ENCODE measurements at regions not wholly inside any gene's neighbourhood (a gene's known extent, or its start where the extent isn't known, plus 50 kb on each side); places are given as distances from the start of the nearest gene placed in this dataset.

DNA sequence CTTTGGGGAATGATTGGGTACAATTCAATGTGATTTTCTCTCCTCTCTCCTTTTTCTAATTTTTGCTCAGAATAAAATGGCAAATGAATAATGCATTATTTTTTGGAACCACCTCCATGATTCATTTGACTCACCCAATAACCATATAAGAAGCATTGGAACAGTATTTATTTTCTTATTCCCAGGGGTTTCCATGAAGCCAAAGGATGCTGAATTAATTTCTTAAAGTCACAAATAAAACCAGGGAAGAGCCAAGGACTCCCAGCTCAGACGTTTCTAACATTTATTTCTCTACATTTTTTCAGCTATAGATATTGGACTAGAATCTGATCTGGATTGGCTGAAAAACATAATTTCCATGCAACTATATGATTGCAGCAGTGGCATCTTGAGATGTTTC is 735.2 kb upstream of the ANKRD30A start:
- TF ChIP-seq POLR2A (IDR thresholded peaks at IDR 0.05): no peak
- TF ChIP-seq, protein P1, sequence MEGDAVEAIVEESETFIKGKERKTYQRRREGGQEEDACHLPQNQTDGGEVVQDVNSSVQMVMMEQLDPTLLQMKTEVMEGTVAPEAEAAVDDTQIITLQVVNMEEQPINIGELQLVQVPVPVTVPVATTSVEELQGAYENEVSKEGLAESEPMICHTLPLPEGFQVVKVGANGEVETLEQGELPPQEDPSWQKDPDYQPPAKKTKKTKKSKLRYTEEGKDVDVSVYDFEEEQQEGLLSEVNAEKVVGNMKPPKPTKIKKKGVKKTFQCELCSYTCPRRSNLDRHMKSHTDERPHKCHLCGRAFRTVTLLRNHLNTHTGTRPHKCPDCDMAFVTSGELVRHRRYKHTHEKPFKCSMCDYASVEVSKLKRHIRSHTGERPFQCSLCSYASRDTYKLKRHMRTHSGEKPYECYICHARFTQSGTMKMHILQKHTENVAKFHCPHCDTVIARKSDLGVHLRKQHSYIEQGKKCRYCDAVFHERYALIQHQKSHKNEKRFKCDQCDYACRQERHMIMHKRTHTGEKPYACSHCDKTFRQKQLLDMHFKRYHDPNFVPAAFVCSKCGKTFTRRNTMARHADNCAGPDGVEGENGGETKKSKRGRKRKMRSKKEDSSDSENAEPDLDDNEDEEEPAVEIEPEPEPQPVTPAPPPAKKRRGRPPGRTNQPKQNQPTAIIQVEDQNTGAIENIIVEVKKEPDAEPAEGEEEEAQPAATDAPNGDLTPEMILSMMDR (IDR thresholded peaks at IDR 0.05): no peak
